ENCODE measurements at regions not wholly inside any gene's neighbourhood (a gene's known extent, or its start where the extent isn't known, plus 50 kb on each side); places are given as distances from the start of the nearest gene placed in this dataset.

DNA sequence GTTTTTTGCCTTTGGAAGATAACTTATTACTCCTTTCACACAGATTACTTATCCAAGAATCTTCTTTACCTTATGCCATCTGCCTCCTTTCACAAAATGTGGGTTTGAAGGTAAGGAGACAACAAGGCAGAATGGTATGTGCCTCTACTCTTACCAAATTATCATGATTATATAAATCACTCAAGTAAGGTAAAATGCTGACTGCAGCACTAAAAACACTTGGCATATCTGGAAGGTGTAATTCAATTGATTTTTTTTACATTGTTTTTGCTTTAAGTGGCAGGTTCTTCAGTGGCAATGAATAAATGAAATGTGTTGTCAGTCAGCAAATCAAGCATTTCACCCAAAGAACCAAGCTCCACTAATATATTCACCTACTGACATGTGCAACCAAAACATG lies 346.1 kb downstream of the OMA1 start:
- Histone ChIP-seq H4K20me1 (ENCODE audit: control insufficient read depth, insufficient read depth) (no peaks in the 10 kb centered on the region), H2AFZ (ENCODE audit: control insufficient read depth, low read depth, low read length) (no peak overlapping the region), H3K27ac (ENCODE audit: control insufficient read depth, insufficient read depth) (no peak overlapping the region), H3K36me3 (ENCODE audit: control insufficient read depth in 2 of 2, insufficient read depth in 2 of 2, low read length in 1 of 2) (no peaks in the 10 kb centered on the region), H3K27me3 (replicated peaks in 1 of 2; ENCODE audit: control insufficient read depth in 2 of 2, insufficient read depth in 2 of 2, low read length in 1 of 2) (no peaks in the 10 kb centered on the region), H3K4me1 (ENCODE audit: control insufficient read depth, insufficient read depth, low read length) (no peaks in the 10 kb centered on the region), H3K4me2 (ENCODE audit: control insufficient read depth, insufficient read depth) (no peak overlapping the region), H3K9ac (ENCODE audit: control insufficient read depth, insufficient read depth, low read length) (no peak overlapping the region), H3K79me2 (ENCODE audit: control insufficient read depth, insufficient read depth, low read length) (no peaks in the 10 kb centered on the region), H3K9me3 (replicated peaks; ENCODE audit: control insufficient read depth, insufficient read depth, low read length) (no peaks in the 10 kb centered on the region), H3K4me3 (no peak overlapping the region)
- FAIRE-seq (no peak), ATAC-seq (no peak), DNase-seq (ENCODE audit: low read depth, low spot score) (no peak)
- in situ Hi-C loops (cut with MboI): no loop called here
- intact Hi-C loops (cut with micrococcal nuclease; ENCODE audit: unreplicated experiment): no loop called here
- TF ChIP-seq CBX5 (IDR thresholded peaks at IDR 0.05; ENCODE audit: low read depth): no peak
- TF ChIP-seq ETV6 (conservative IDR thresholded peaks at IDR 0.05 in 1 of 2, IDR thresholded peaks at IDR 0.05 in 1 of 2; ENCODE audit: borderline replicate concordance in 1 of 2, low read depth in 1 of 2): no peak
- TF ChIP-seq DPF2 (IDR thresholded peaks at IDR 0.05): no peak
- no peak for TF ChIP-seq NR2C2 (IDR thresholded peaks at IDR 0.05; ENCODE audit: borderline replicate concordance, control insufficient read depth, insufficient read length, low read depth)
- TF ChIP-seq BRCA1 (IDR thresholded peaks at IDR 0.05; ENCODE audit: low read depth, low read length): no peak
- no peak for TF ChIP-seq KDM1A (IDR thresholded peaks at IDR 0.05; ENCODE audit: borderline replicate concordance)
- TF ChIP-seq MEF2A (IDR thresholded peaks at IDR 0.05; ENCODE audit: insufficient read depth, low read depth, low read length): no peak
- no peak for TF ChIP-seq EZH2 (IDR thresholded peaks at IDR 0.05; ENCODE audit: borderline replicate concordance, control insufficient read depth, low read depth, low read length)
- TF ChIP-seq SMAD5 (IDR thresholded peaks at IDR 0.05; ENCODE audit: low read depth): no peak
- TF ChIP-seq SP1 (IDR thresholded peaks at IDR 0.05; ENCODE audit: low read depth, low read length): no peak
- TF ChIP-seq PML (IDR thresholded peaks at IDR 0.05; ENCODE audit: low read length): no peak
- TF ChIP-seq SPI1 (IDR thresholded peaks at IDR 0.05; ENCODE audit: borderline replicate concordance, insufficient read depth, low read depth, low read length): no peak
- TF ChIP-seq, protein P1, sequence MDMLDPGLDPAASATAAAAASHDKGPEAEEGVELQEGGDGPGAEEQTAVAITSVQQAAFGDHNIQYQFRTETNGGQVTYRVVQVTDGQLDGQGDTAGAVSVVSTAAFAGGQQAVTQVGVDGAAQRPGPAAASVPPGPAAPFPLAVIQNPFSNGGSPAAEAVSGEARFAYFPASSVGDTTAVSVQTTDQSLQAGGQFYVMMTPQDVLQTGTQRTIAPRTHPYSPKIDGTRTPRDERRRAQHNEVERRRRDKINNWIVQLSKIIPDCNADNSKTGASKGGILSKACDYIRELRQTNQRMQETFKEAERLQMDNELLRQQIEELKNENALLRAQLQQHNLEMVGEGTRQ (IDR thresholded peaks at IDR 0.05; ENCODE audit: borderline replicate concordance, low read depth, low read length): no peak
- TF ChIP-seq, protein P2, sequence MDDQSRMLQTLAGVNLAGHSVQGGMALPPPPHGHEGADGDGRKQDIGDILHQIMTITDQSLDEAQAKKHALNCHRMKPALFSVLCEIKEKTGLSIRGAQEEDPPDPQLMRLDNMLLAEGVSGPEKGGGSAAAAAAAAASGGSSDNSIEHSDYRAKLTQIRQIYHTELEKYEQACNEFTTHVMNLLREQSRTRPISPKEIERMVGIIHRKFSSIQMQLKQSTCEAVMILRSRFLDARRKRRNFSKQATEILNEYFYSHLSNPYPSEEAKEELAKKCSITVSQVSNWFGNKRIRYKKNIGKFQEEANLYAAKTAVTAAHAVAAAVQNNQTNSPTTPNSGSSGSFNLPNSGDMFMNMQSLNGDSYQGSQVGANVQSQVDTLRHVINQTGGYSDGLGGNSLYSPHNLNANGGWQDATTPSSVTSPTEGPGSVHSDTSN (IDR thresholded peaks at IDR 0.05; ENCODE audit: insufficient replicate concordance, low read depth, low read length): no peak
- no peak for TF ChIP-seq IRF4 (IDR thresholded peaks at IDR 0.05; ENCODE audit: low read depth, low read length)
- TF ChIP-seq ZNF274 (IDR thresholded peaks at IDR 0.05; ENCODE audit: insufficient read depth, insufficient read length): no peak
- no peak for TF ChIP-seq ZNF622 (IDR thresholded peaks at IDR 0.05)
- no TSS peak for BruUV-seq (replicated peaks)
- CTCF ChIA-PET: no interaction called here
- SMC1A ChIA-PET (ENCODE audit: uncharacterized antibody, unreplicated experiment): no interaction called here
- POLR2A ChIA-PET: no interaction called here
- RAD21 ChIA-PET (ENCODE audit: unreplicated experiment): no interaction called here

Data from GM12878 (cell line).